ENCODE measurements at regions not wholly inside any gene's neighbourhood (a gene's known extent, or its start where the extent isn't known, plus 50 kb on each side); places are given as distances from the start of the nearest gene placed in this dataset.

- no peak for TF ChIP-seq CTCF (IDR thresholded peaks at IDR 0.05)
- no peak for TF ChIP-seq POLR2A (IDR thresholded peaks at IDR 0.05)
Observed at GRCh38 chr7:84508606-84509005, 314.0 kb upstream of the SEMA3A start.
